Type B pancreatic cell (in vitro differentiated cells): ENCODE measurements at regions not wholly inside any gene's neighbourhood (a gene's known extent, or its start where the extent isn't known, plus 50 kb on each side); places are given as distances from the start of the nearest gene placed in this dataset.
"Not testable (repeated sequence)": the region's sequence is repeated elsewhere in the genome, so short reads cannot be mapped to it uniquely, and the experiment has no call there.

Experiments used
- DNase-seq: peaks from one replicate; pipeline ENCODE4 v3.0.0; 2021; ENCODE audit warnings: mixed read lengths; ENCODE audit not compliant: unreplicated experiment; ENCODE audit errors: extremely low spot score
- H3K27ac Mint-ChIP-seq: 2 replicates; pipeline ENCODE4 v1.8.0; 2021; ENCODE audit warnings: mild to moderate bottlenecking, mixed read lengths
- H3K27me3 Mint-ChIP-seq: 2 replicates; pipeline ENCODE4 v1.8.0; 2021; ENCODE audit warnings: mixed read lengths
- H3K36me3 Mint-ChIP-seq: 2 replicates; pipeline ENCODE4 v1.8.0; 2021; ENCODE audit warnings: mixed read lengths
- H3K4me1 Mint-ChIP-seq: one replicate; pipeline ENCODE4 v1.8.0; 2021; ENCODE audit warnings: mixed read lengths; ENCODE audit not compliant: unreplicated experiment
- H3K4me3 Mint-ChIP-seq: 2 replicates; pipeline ENCODE4 v1.8.0; 2021; ENCODE audit warnings: mild to moderate bottlenecking, mixed read lengths
- H3K9me3 Mint-ChIP-seq: 2 replicates; pipeline ENCODE4 v1.8.0; 2021; ENCODE audit warnings: mixed read lengths
- CTCF ChIP-seq: fragments of 200-600 bp; sonication (generic); conservative IDR thresholded peaks from 2 replicates; pipeline ENCODE4 v1.5.0; 2021; ENCODE audit warnings: antibody characterized with exemption, mild to moderate bottlenecking

- not testable (repeated sequence) for H3K4me3 Mint-ChIP-seq, H3K9me3 Mint-ChIP-seq, H3K36me3 Mint-ChIP-seq, DNase-seq, H3K27me3 Mint-ChIP-seq, H3K4me1 Mint-ChIP-seq, H3K27ac Mint-ChIP-seq
- TF ChIP-seq CTCF = peak; percentile 64
These were observed 1808.3 kb downstream of the KHDRBS2 start for GRCh38 chr6:60477747-60478146.

GRCh38 chr6:60473805-60474204, 1812.2 kb downstream of the KHDRBS2 start:
- DNase-seq, H3K36me3 Mint-ChIP-seq, H3K9me3 Mint-ChIP-seq, H3K4me1 Mint-ChIP-seq, H3K4me3 Mint-ChIP-seq, H3K27ac Mint-ChIP-seq, H3K27me3 Mint-ChIP-seq: not testable (repeated sequence)

GRCh38 chr6:60471426-60471825, 1814.6 kb downstream of the KHDRBS2 start:
- not testable (repeated sequence) for H3K4me3 Mint-ChIP-seq

GRCh38 chr6:60450428-60450827, 1835.6 kb downstream of the KHDRBS2 start:
- H3K36me3 Mint-ChIP-seq, H3K9me3 Mint-ChIP-seq, H3K27me3 Mint-ChIP-seq, H3K4me3 Mint-ChIP-seq, H3K27ac Mint-ChIP-seq, DNase-seq, H3K4me1 Mint-ChIP-seq: not testable (repeated sequence)

More at GRCh38 chr6:60471426-60471825, 1814.6 kb downstream of the KHDRBS2 start:
- H3K27ac Mint-ChIP-seq, DNase-seq, H3K4me1 Mint-ChIP-seq, H3K36me3 Mint-ChIP-seq, H3K27me3 Mint-ChIP-seq, H3K9me3 Mint-ChIP-seq: not testable (repeated sequence)

- not testable (repeated sequence) for H3K4me1 Mint-ChIP-seq, H3K9me3 Mint-ChIP-seq, H3K36me3 Mint-ChIP-seq, H3K27me3 Mint-ChIP-seq, H3K27ac Mint-ChIP-seq, DNase-seq, H3K4me3 Mint-ChIP-seq
These were observed 1841.5 kb downstream of the KHDRBS2 start for GRCh38 chr6:60444532-60444931.

GRCh38 chr6:60439709-60440108, 1846.3 kb downstream of the KHDRBS2 start:
- H3K36me3 Mint-ChIP-seq, H3K9me3 Mint-ChIP-seq, H3K4me1 Mint-ChIP-seq, H3K4me3 Mint-ChIP-seq, H3K27me3 Mint-ChIP-seq, H3K27ac Mint-ChIP-seq, DNase-seq: not testable (repeated sequence)

GRCh38 chr6:60422691-60423090, 1863.3 kb downstream of the KHDRBS2 start:
- H3K9me3 Mint-ChIP-seq, H3K4me3 Mint-ChIP-seq, H3K27me3 Mint-ChIP-seq, H3K27ac Mint-ChIP-seq, H3K36me3 Mint-ChIP-seq, H3K4me1 Mint-ChIP-seq, DNase-seq: not testable (repeated sequence)

GRCh38 chr6:60416118-60416517, 1869.9 kb downstream of the KHDRBS2 start:
- not testable (repeated sequence) for H3K36me3 Mint-ChIP-seq, H3K4me1 Mint-ChIP-seq, H3K4me3 Mint-ChIP-seq, H3K9me3 Mint-ChIP-seq, H3K27ac Mint-ChIP-seq, DNase-seq, H3K27me3 Mint-ChIP-seq

- not testable (repeated sequence) for H3K4me3 Mint-ChIP-seq, DNase-seq, H3K4me1 Mint-ChIP-seq, H3K9me3 Mint-ChIP-seq, H3K27me3 Mint-ChIP-seq, H3K36me3 Mint-ChIP-seq, H3K27ac Mint-ChIP-seq
These were observed 1877.3 kb downstream of the KHDRBS2 start for GRCh38 chr6:60408747-60409146.

GRCh38 chr6:60403268-60403667, 1882.8 kb downstream of the KHDRBS2 start:
- not testable (repeated sequence) for H3K4me3 Mint-ChIP-seq, H3K9me3 Mint-ChIP-seq, DNase-seq, H3K27ac Mint-ChIP-seq, H3K4me1 Mint-ChIP-seq, H3K27me3 Mint-ChIP-seq, H3K36me3 Mint-ChIP-seq

- H3K9me3 Mint-ChIP-seq, H3K27me3 Mint-ChIP-seq, H3K36me3 Mint-ChIP-seq, DNase-seq, H3K27ac Mint-ChIP-seq, H3K4me3 Mint-ChIP-seq, H3K4me1 Mint-ChIP-seq: not testable (repeated sequence)
These were observed 1883.5 kb downstream of the KHDRBS2 start for GRCh38 chr6:60402490-60402889.

GRCh38 chr6:60395261-60395660, 1890.8 kb downstream of the KHDRBS2 start:
- H3K4me1 Mint-ChIP-seq, H3K9me3 Mint-ChIP-seq, H3K4me3 Mint-ChIP-seq, H3K27me3 Mint-ChIP-seq, H3K27ac Mint-ChIP-seq, DNase-seq, H3K36me3 Mint-ChIP-seq: not testable (repeated sequence)

GRCh38 chr6:60392969-60393368, 1893.1 kb downstream of the KHDRBS2 start:
- DNase-seq, H3K36me3 Mint-ChIP-seq, H3K27me3 Mint-ChIP-seq, H3K4me3 Mint-ChIP-seq, H3K27ac Mint-ChIP-seq, H3K4me1 Mint-ChIP-seq, H3K9me3 Mint-ChIP-seq: not testable (repeated sequence)

GRCh38 chr6:60389094-60389493, 1896.9 kb downstream of the KHDRBS2 start:
- not testable (repeated sequence) for H3K36me3 Mint-ChIP-seq, H3K27me3 Mint-ChIP-seq, H3K27ac Mint-ChIP-seq, DNase-seq, H3K9me3 Mint-ChIP-seq, H3K4me1 Mint-ChIP-seq, H3K4me3 Mint-ChIP-seq
